PC-3 (cell line): ENCODE measurements at regions not wholly inside any gene's neighbourhood (a gene's known extent, or its start where the extent isn't known, plus 50 kb on each side); places are given as distances from the start of the nearest gene placed in this dataset.

Source experiments
- CTCF ChIP-seq: fragments of 300-600 bp; sonication (generic); conservative IDR thresholded peaks from 2 replicates; pipeline ENCODE4 v1.5.1; 2017; ENCODE audit warnings: antibody characterized with exemption, low read depth, mild to moderate bottlenecking, low read length
- EZH2 ChIP-seq: fragments of 300-600 bp; sonication (generic); IDR thresholded peaks from one replicate; pipeline ENCODE4 v1.6.1; 2017; ENCODE audit warnings: antibody characterized with exemption, mild to moderate bottlenecking, low read length; ENCODE audit not compliant: unreplicated experiment

DNA sequence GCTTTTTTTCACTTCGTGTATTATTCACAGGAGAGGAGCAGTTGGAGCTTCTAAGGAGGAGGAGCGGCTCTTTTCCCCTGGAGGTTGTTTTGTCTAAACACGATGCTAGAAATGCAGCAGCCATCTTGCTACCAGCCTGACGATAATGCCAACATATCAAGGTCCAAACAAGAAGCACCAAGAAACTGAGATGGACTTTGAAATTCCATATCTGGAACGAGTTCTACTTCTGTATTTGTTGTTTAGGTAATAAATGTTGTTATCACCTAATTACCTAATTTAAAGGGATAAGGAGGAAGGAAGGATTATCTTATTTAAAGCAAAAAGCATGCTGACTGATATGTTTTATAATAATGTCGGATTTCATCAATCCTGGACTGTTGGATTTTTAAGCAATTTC, 174.4 kb upstream of the TMPO start:
- TF ChIP-seq CTCF = no peak
- TF ChIP-seq EZH2 = no peak
